ENCODE measurements at regions not wholly inside any gene's neighbourhood (a gene's known extent, or its start where the extent isn't known, plus 50 kb on each side); places are given as distances from the start of the nearest gene placed in this dataset.
"Not testable (repeated sequence)": the region's sequence is repeated elsewhere in the genome, so short reads cannot be mapped to it uniquely, and the experiment has no call there.

- Histone ChIP-seq H3K4me1 (ENCODE audit: control insufficient read depth, insufficient read depth, low read length) (no peaks in the 10 kb centered on the region), H3K9me3 (ENCODE audit: control insufficient read depth, insufficient read depth, low read length) (no peaks in the 10 kb centered on the region), H3K4me3 (ENCODE audit: low read depth, low read length) (no peak overlapping the region)
Measured at GRCh38 chr17:70323269-70323668, 153.9 kb downstream of the KCNJ2 start.

GRCh38 chr17:70324031-70324430 lies 154.7 kb downstream of the KCNJ2 start:
- H3K9me3 ChIP-seq (ENCODE audit: control insufficient read depth, insufficient read depth, low read length) = no peaks in the 10 kb centered on the region

More at GRCh38 chr17:70323269-70323668, 153.9 kb downstream of the KCNJ2 start:
- no peak overlapping the region for H3K9ac ChIP-seq (ENCODE audit: low read depth, low read length)
- no peak overlapping the region for H3K27ac ChIP-seq (ENCODE audit: low read depth, low read length)
- H3K27me3 ChIP-seq (ENCODE audit: control insufficient read depth, insufficient read depth, low read length) = no peaks in the 10 kb centered on the region
- H3K36me3 ChIP-seq (ENCODE audit: control insufficient read depth, insufficient read depth, low read length) = no peaks in the 10 kb centered on the region

GRCh38 chr17:70327279-70327678 lies 157.9 kb downstream of the KCNJ2 start:
- Histone ChIP-seq H3K4me1 (ENCODE audit: control insufficient read depth, insufficient read depth, low read length) (no peaks in the 10 kb centered on the region), H3K27me3 (ENCODE audit: control insufficient read depth, insufficient read depth, low read length) (no peaks in the 10 kb centered on the region), H3K9ac (ENCODE audit: low read depth, low read length) (no peak overlapping the region), H3K27ac (ENCODE audit: low read depth, low read length) (no peak overlapping the region), H3K4me3 (ENCODE audit: low read depth, low read length) (no peak overlapping the region), H3K36me3 (ENCODE audit: control insufficient read depth, insufficient read depth, low read length) (no peaks in the 10 kb centered on the region), H3K9me3 (ENCODE audit: control insufficient read depth, insufficient read depth, low read length) (no peaks in the 10 kb centered on the region)

More at GRCh38 chr17:70324031-70324430, 154.7 kb downstream of the KCNJ2 start:
- Histone ChIP-seq H3K27ac (ENCODE audit: low read depth, low read length) (no peak overlapping the region), H3K36me3 (ENCODE audit: control insufficient read depth, insufficient read depth, low read length) (no peaks in the 10 kb centered on the region), H3K9ac (ENCODE audit: low read depth, low read length) (no peak overlapping the region), H3K27me3 (ENCODE audit: control insufficient read depth, insufficient read depth, low read length) (no peaks in the 10 kb centered on the region), H3K4me3 (ENCODE audit: low read depth, low read length) (no peak overlapping the region), H3K4me1 (ENCODE audit: control insufficient read depth, insufficient read depth, low read length) (no peaks in the 10 kb centered on the region)

GRCh38 chr17:70327723-70328122 lies 158.4 kb downstream of the KCNJ2 start:
- no peak overlapping the region for H3K9ac ChIP-seq (ENCODE audit: low read depth, low read length)
- H3K4me1 ChIP-seq (ENCODE audit: control insufficient read depth, insufficient read depth, low read length) = no peaks in the 10 kb centered on the region
- no peaks in the 10 kb centered on the region for H3K9me3 ChIP-seq (ENCODE audit: control insufficient read depth, insufficient read depth, low read length)
- H3K27me3 ChIP-seq (ENCODE audit: control insufficient read depth, insufficient read depth, low read length) = no peaks in the 10 kb centered on the region
- no peak overlapping the region for H3K27ac ChIP-seq (ENCODE audit: low read depth, low read length)
- no peaks in the 10 kb centered on the region for H3K36me3 ChIP-seq (ENCODE audit: control insufficient read depth, insufficient read depth, low read length)
- H3K4me3 ChIP-seq (ENCODE audit: low read depth, low read length) = no peak overlapping the region

GRCh38 chr17:70329721-70330120 lies 160.4 kb downstream of the KCNJ2 start:
- Histone ChIP-seq H3K27ac (ENCODE audit: low read depth, low read length) (no peak overlapping the region), H3K4me3 (ENCODE audit: low read depth, low read length) (no peak overlapping the region), H3K27me3 (ENCODE audit: control insufficient read depth, insufficient read depth, low read length) (no peaks in the 10 kb centered on the region), H3K4me1 (ENCODE audit: control insufficient read depth, insufficient read depth, low read length) (no peaks in the 10 kb centered on the region), H3K9ac (ENCODE audit: low read depth, low read length) (no peak overlapping the region), H3K36me3 (ENCODE audit: control insufficient read depth, insufficient read depth, low read length) (no peaks in the 10 kb centered on the region), H3K9me3 (ENCODE audit: control insufficient read depth, insufficient read depth, low read length) (no peaks in the 10 kb centered on the region)

- not testable (repeated sequence) for H3K9ac ChIP-seq (ENCODE audit: low read depth, low read length); H3K4me3 ChIP-seq (ENCODE audit: low read depth, low read length); H3K27ac ChIP-seq (ENCODE audit: low read depth, low read length); H3K36me3 ChIP-seq (ENCODE audit: control insufficient read depth, insufficient read depth, low read length); H3K4me1 ChIP-seq (ENCODE audit: control insufficient read depth, insufficient read depth, low read length); H3K27me3 ChIP-seq (ENCODE audit: control insufficient read depth, insufficient read depth, low read length); H3K9me3 ChIP-seq (ENCODE audit: control insufficient read depth, insufficient read depth, low read length)
Measured at GRCh38 chr17:70331066-70331465, 161.7 kb downstream of the KCNJ2 start.

- H3K27ac ChIP-seq (ENCODE audit: low read depth, low read length) = no peak overlapping the region
- no peak overlapping the region for H3K4me3 ChIP-seq (ENCODE audit: low read depth, low read length)
- no peaks in the 10 kb centered on the region for H3K9me3 ChIP-seq (ENCODE audit: control insufficient read depth, insufficient read depth, low read length)
- H3K4me1 ChIP-seq (ENCODE audit: control insufficient read depth, insufficient read depth, low read length) = no peaks in the 10 kb centered on the region
- no peaks in the 10 kb centered on the region for H3K36me3 ChIP-seq (ENCODE audit: control insufficient read depth, insufficient read depth, low read length)
- H3K27me3 ChIP-seq (ENCODE audit: control insufficient read depth, insufficient read depth, low read length) = no peaks in the 10 kb centered on the region
- no peak overlapping the region for H3K9ac ChIP-seq (ENCODE audit: low read depth, low read length)
Measured at GRCh38 chr17:70332356-70333210, 163.3 kb downstream of the KCNJ2 start.

GRCh38 chr17:70336411-70336810 lies 167.1 kb downstream of the KCNJ2 start:
- Histone ChIP-seq H3K4me3 (ENCODE audit: low read depth, low read length) (no peak overlapping the region), H3K27me3 (ENCODE audit: control insufficient read depth, insufficient read depth, low read length) (no peaks in the 10 kb centered on the region), H3K36me3 (ENCODE audit: control insufficient read depth, insufficient read depth, low read length) (no peaks in the 10 kb centered on the region), H3K4me1 (ENCODE audit: control insufficient read depth, insufficient read depth, low read length) (no peaks in the 10 kb centered on the region), H3K9ac (ENCODE audit: low read depth, low read length) (no peak overlapping the region), H3K9me3 (ENCODE audit: control insufficient read depth, insufficient read depth, low read length) (no peaks in the 10 kb centered on the region), H3K27ac (ENCODE audit: low read depth, low read length) (no peak overlapping the region)

GRCh38 chr17:70338946-70339354 lies 169.6 kb downstream of the KCNJ2 start:
- H3K9me3 ChIP-seq (ENCODE audit: control insufficient read depth, insufficient read depth, low read length) = no peaks in the 10 kb centered on the region
- no peaks in the 10 kb centered on the region for H3K27me3 ChIP-seq (ENCODE audit: control insufficient read depth, insufficient read depth, low read length)
- no peaks in the 10 kb centered on the region for H3K36me3 ChIP-seq (ENCODE audit: control insufficient read depth, insufficient read depth, low read length)
- H3K4me1 ChIP-seq (ENCODE audit: control insufficient read depth, insufficient read depth, low read length) = peaks cover 5% of the 10 kb centered on the region; the same call in 1 of the 2 replicates
- H3K4me3 ChIP-seq (ENCODE audit: low read depth, low read length) = no peak overlapping the region
- no peak overlapping the region for H3K9ac ChIP-seq (ENCODE audit: low read depth, low read length)
- no peak overlapping the region for H3K27ac ChIP-seq (ENCODE audit: low read depth, low read length)

GRCh38 chr17:70343114-70343513 lies 173.8 kb downstream of the KCNJ2 start:
- no peak overlapping the region for H3K27ac ChIP-seq (ENCODE audit: low read depth, low read length)
- H3K4me1 ChIP-seq (ENCODE audit: control insufficient read depth, insufficient read depth, low read length) = peaks cover 10% of the 10 kb centered on the region; the same call in 1 of the 2 replicates
- H3K9me3 ChIP-seq (ENCODE audit: control insufficient read depth, insufficient read depth, low read length) = no peaks in the 10 kb centered on the region
- no peaks in the 10 kb centered on the region for H3K36me3 ChIP-seq (ENCODE audit: control insufficient read depth, insufficient read depth, low read length)
- no peak overlapping the region for H3K4me3 ChIP-seq (ENCODE audit: low read depth, low read length)
- no peak overlapping the region for H3K9ac ChIP-seq (ENCODE audit: low read depth, low read length)
- H3K27me3 ChIP-seq (ENCODE audit: control insufficient read depth, insufficient read depth, low read length) = peaks cover 2% of the 10 kb centered on the region; the same call in 1 of the 2 replicates

GRCh38 chr17:70344386-70345060 lies 175.2 kb downstream of the KCNJ2 start:
- Histone ChIP-seq H3K9ac (ENCODE audit: low read depth, low read length) (no peak overlapping the region), H3K4me3 (ENCODE audit: low read depth, low read length) (no peak overlapping the region), H3K9me3 (ENCODE audit: control insufficient read depth, insufficient read depth, low read length) (no peaks in the 10 kb centered on the region), H3K27me3 (ENCODE audit: control insufficient read depth, insufficient read depth, low read length) (peaks cover 2% of the 10 kb centered on the region; the same call in 1 of the 2 replicates), H3K27ac (ENCODE audit: low read depth, low read length) (no peak overlapping the region), H3K4me1 (ENCODE audit: control insufficient read depth, insufficient read depth, low read length) (peaks cover 10% of the 10 kb centered on the region; the same call in 1 of the 2 replicates), H3K36me3 (ENCODE audit: control insufficient read depth, insufficient read depth, low read length) (no peaks in the 10 kb centered on the region)

Measured in HUES48 (cell line).